NCI-H82 treated with DMSO at 0.1 percent for 48 hours (cell line): ENCODE measurements at regions not wholly inside any gene's neighbourhood (a gene's known extent, or its start where the extent isn't known, plus 50 kb on each side); places are given as distances from the start of the nearest gene placed in this dataset.

ENCODE experiments used
- DNase-seq: peaks from one replicate; lab custom pipeline; 2025; ENCODE audit not compliant: unreplicated experiment; lab: John Stamatoyannopoulos, UW

DNA sequence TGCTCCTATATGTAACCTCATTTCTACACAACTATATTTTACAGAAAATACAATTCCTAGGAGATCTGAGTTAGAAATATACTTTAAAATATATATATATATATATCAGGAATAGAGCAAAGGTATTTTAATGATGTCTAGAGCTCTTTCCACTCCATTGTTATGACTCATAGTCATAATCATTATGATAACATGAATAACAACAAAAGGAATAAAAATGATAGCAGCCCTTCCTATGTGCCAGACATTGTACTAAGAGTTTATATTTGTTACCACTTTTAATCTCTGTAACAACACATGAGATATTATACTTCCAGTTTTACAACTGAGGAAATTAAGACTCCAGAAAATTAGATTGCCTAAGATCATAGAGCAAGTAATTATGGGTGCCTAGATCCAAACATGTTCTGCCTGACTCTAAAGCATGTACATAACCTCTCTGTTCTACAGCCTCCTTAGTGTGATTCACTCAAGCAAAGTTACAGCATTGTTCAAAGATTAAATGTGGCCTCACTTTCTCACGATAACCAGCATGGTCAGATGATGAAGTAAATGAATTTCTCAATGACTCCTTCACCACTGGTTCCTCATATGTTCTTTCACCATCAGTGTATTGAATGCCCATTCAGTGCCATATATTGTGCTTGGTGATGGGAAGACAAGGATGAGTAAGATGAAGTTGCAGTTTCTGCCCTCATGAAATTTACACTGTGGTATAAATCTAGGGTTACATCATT, 452.1 kb downstream of the EFNA5 start:
- DNase-seq, result no peak

DNA sequence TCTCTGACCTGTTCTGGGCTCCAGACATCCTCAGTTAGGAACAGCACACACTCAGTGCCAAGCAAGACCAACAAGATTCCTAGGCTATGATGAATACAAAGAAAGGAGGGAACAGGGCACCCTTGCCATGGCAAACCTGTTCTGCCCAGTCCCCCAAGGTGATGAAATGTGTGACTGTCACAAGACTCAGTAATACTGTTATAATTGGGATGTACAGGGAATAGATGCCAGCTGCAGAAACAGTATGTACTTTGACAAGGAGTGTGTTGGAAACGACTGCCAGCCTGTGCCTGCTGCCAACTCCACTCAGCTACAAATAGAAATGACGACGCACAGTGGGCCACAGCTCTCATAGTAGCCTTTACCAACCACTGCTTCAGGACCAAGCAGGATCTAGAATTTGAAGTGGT, 453.0 kb downstream of the EFNA5 start:
- no peak for DNase-seq

DNA sequence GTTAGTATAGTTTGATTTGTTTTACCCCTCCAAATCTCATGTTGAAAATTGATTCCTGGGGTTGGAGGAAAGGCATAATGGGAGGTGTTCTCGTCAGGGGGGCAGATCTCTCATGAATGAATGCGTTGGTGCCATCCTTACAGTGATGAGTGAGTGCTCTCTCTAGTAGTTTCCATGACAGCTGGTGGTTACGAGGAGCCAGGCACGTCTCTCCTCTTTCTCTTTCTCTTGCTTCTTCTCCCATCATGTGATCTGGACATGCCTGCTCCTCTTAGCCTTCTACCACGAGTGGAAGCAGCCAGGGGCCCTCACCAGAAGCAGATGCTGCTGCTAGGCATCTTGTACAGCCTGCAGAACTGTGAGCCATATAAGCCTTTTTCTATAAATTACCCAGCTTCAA, 454.1 kb downstream of the EFNA5 start:
- DNase-seq, result no peak

DNA sequence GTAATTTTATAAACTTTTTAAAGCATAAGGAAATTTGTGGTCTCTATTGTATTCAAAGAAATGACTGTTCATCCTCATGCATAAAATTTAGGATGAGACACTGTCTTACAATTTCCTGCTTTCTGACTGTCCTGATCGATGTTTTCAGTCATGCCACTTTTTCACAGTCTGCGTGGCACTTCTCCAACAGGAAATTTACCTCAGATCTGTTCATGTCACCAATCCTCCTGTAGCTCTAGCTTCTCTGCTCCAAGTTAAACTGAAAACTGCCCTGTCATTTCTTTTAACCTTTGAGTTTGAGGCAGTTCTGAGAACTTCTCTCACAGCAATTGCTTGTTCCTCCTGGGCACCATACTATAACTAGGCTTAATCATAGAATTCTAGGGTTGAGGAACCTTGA, 455.1 kb downstream of the EFNA5 start:
- no peak for DNase-seq

DNA sequence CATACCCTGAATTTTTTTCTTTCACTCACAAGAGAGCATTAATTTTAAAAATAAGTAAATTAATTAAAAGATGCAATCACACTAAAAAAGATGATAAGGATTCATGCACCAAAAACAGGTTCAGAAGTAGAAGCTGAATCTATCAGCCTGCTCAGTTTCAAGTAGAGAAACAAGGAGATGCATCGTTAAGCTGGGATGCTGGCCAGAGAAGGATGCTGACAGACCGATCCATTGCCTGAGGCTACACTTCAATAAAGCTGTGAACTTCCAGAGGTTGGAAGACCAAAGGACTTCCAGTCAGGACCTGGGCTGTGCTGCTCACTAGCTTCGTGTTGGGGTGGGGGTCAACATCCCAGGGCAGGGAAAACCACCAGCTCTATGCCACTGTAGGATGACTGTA, 457.7 kb downstream of the EFNA5 start:
- DNase-seq, result no peak

DNA sequence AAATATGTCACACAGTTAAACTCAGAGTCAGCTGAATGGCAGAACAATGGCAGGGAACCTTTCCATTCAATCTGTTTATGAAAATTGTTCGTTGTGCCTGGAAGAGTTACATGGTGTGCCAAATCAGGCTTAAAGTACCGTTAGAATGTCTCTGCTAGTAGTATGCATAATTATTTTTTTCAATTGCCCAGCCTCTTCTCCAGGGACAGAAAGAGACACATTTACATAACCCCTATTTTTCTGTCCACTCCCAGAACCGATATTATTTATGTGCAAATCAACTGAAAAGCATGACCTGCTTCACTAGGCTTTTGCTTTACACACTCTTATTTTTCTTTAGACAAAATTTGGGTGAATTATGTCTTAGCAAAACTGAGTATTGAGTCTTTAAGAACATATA, 459.1 kb downstream of the EFNA5 start:
- DNase-seq, result no peak

DNA sequence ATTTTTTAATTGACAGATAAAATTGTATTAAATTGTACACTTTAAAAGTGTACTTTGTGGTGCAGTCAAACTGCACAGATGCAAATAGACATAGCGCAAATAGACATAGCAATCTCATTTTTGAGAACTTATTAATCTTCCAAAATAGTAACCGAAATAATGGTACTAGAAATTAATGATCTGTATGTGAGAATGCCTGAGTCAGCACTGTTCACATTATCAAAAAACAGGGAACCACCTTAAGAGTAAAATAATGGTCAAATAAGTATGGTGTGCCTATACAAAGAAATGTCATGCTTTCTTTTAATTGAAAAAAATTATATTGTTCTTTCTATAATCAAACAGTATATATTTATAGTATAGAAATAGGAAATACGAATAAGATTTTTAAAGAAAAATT, 461.9 kb downstream of the EFNA5 start:
- no peak for DNase-seq

DNA sequence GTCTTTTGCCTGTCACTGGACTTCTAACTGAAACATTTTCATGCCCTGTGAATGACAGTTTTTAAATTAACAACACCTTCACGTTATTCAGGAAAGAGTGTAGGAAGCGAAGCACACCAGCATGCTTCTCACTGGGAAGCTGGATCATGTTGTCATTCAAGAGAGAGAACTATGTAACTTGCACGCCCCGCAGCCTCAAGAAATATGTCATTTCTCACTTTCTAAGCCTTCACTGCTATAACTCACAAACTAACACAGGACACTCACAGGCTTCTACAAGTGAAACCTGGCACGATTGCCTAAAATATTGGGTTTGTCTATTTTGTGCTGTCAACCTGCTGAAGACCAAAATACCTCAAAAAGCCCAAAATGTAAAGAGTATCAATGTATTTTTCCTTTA, 466.3 kb downstream of the EFNA5 start:
- DNase-seq, result no peak

DNA sequence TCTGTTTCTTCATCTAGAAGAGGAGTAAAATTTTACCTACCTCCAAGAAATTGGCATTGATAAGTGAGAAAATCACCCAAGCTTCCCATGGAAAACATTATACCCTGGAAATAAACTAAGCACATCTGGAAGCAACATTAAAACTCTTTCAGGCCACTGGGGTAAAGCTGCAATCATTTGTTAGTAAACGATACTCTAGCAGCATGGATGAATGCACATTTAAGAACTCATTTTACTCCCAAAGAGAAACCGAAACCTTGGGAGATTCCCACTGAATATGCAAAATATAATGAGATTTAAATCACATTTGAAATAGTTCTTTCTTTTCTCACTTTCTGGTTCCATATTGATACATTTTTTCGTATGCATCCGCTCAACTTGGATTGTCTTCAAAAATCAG, 467.5 kb downstream of the EFNA5 start:
- no peak for DNase-seq

DNA sequence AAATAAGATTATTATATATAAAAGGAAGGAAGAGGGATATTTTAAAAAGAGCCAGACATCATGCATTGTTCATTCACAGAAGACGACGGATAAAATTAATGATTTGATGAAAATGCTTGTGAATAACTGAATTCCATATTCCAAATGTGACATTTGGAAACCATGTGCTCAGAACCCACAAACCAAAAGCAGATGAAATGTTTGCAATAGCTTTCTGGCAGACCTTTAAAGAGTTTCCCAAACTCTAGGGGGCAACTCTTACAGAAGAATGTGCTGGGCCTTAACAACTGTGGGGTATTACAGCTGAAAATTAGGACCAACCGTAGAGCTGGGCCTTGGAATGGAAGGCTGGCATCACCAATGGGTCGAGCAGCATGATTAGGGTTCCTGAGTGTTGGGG, 471.0 kb downstream of the EFNA5 start:
- DNase-seq, result no peak

DNA sequence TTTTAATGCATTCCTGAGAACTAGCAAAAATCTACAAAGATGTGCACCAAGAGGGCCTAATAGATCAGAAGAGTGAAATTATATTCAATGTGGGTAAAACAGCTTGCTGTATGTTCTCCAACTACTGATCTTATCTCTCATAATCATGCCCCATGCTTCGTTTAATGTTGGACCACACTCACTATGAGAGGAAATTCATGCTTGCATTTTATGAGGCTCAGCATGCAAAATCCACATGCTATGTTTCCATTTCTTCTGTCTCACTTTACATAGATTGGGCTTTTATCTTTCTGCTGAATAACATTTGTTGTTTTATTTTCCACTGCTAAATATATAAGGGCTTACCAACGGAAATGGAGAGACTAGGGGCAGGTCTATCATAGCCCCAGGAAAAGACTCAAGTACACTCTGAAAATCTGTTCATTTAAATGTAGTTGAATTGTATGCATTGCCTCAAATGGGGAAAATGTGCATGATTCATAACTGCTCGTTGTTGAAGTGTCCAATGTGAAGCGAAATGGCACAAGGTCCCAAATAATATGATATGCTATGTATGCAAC, 474.2 kb downstream of the EFNA5 start:
- no peak for DNase-seq

DNA sequence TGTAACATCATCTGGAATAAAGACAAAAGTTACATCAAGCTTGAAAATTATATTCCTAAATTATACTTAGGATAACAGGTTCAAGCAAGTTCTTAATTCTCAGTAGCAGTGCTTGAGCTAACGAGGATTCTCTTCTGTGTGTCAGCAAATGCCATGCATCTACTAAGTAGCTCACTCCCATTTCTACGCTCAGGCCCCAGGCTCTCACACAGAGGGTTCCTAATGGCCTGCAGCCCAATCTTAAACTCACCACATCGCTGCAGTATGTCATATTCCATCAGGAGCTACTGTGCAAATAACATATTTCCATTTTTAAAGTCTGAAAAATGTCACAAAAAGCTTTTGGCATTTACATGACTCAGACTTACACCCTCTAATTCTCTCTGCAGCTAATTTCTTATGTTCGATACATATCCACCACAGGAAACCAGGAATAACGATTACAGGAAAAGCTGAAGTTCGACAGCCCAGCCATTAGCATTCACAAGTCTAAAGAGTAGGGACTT, 474.8 kb downstream of the EFNA5 start:
- DNase-seq, result no peak

DNA sequence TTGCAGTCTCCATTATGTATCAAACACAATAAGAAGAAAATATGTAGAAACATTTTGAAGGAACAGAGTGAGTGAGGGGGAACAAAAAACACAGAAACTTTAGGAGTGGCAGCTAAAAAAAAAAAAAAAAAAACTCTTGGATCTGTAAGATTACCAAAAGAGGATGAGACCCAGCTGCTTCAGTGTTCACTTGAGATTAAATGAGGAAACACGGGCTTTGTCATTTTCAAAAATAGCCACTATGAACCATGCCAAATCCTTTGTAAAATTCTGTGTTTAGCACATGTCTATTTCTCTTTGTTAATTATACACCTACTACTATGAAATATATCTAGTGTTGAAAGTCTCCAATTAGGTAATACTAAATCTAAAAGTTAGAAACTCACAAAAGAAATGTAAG, 485.9 kb downstream of the EFNA5 start:
- DNase-seq, result no peak

DNA sequence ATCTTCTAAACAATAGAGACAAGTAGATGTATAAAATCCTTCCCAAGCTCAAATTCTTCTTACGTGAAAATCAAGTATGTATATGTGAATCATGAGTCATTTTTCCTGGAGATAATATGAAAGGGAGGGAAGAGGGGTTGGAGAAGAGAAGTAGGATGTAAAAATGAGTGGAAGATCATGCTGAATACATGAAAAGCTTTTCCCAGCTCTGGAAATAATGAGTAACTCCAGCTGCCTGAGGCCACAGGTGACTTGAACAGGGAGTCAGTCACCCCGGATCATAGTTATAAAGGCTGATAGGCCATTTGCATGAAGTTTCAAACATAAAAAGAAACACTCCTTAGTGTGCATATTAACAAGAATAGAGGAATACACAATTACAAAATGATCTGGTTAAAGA, 486.7 kb downstream of the EFNA5 start:
- no peak for DNase-seq

DNA sequence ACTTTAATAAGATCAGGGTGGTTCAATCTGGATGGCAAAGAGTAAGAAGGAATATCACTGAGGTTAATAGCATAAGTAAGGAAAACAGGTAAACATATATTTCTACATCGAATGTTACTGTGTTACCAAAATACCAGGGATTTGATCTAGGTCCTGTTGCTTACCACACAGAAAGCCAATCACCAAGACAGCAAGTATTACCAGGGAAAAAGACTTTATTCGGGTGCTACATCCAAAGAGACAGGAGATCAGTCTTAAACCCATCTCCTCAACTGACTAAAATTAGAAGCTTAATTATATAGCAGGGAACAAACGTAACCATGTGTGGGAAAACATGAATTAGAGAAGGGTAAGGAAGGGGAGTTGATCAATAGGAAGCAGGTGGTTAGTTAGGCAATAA, 500.1 kb downstream of the EFNA5 start:
- no peak for DNase-seq

DNA sequence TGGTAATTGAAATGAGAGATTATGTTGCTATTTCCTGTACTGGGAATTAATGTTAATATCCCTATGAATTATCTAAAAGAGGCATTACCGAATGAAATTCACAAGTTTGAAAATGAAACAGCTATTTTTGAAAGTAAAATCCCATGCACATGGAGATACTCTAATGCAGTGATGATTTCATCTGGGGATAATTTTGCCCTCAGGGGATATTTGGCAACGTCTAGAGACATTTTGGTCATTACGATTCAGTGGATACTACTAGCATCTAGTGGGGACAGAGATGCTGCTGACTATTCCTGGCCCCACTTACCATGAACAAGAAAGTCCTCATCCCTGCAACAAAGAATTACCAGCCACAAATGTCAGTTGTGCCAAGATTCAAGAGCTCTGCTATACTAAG, 500.9 kb downstream of the EFNA5 start:
- DNase-seq, result no peak

DNA sequence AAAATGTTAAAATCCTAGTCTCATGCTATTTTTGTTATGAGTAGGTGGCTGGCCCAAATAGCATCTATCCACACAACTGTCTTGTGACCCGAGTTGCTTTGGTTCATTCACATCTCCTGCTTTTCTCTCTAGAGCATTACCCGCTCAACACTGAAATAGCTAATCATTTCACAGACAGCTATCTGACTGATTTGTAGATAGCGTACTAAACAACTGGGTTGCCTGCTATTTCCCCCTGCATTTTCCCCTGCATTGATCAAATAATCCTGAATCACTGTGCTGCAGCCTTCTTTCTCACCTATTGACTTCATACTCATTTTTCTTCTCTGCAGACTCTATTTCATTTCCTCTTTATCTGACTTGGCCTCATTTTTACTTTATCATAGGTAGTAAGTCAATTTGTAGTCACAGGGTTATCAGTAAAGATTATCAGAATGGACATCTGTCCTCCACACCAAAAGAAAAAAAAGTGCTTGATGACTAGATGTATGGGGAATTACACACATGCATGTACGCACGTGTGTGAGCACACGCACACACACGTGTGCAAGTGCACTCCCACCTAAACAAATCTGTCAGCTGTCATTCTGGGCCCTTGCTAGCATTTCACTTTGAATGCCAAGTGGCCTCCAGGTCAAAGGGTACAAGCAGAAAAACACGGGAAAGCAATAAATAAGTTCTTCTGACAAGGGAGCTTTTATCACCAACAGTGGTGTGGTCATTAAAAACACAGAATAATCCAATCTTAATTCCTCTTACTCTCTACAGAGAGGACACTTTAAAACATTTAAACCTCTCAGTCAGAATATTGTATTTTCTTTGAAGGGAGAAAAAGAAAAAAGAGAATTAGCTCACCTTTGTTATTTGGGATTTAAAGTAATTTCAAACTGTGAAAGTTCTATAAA, 501.6 kb downstream of the EFNA5 start:
- no peak for DNase-seq

DNA sequence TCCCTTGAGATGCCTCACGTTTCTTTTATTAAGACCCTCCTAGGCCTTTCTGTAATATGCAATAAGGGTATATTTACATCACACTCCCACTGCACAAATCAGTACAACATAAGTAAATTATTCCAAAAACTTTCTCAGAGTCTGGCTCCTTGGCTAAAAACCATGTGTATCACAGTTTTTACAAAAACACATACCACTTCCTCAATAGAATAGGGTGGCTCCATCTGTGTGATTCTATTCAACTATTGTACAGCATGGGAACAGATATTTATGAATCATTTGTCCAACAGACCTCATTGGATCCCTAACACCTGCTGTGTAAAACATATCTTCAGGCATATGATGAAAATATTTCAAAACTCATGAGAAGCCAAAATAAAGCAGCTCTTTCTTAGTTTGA, 502.7 kb downstream of the EFNA5 start:
- no peak for DNase-seq

DNA sequence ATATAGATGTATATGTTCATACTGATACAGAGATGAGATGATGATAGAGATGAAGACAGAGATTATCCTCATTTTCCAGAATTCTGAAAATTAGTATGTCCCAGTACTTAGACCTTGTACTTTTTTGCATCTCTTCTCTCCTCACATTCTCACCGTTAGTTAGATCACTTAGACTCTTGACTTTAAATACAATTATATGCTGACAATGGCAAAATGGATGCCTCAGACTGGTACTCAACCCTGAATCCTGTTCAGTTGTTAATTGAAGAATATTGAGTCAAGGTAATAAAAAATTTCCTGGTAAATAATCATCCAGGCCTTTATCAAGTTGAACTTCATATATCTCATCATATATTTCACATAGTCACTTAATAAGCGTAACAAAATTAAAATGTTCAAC, 505.4 kb downstream of the EFNA5 start:
- no peak for DNase-seq

DNA sequence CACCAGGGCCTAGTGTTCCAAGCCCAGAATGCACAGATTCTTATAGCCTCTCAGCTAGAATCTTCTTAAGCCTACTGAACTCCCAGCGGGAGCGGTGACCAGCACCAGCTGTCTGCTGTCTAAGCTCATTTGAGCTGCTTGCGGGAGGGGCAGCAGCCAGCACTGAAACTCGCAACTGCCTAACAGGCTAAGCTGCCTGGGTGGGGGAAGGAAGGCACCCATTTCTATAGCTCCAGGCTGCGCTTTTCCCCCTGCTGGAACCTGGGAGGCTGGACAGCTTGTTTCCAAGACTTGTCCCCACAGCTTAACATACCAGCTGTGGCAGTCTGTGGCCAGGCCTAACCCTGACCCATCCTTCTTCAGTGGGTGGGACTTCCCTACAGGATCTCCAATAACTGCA, 512.9 kb downstream of the EFNA5 start:
- DNase-seq, result peak; percentile 89

DNA sequence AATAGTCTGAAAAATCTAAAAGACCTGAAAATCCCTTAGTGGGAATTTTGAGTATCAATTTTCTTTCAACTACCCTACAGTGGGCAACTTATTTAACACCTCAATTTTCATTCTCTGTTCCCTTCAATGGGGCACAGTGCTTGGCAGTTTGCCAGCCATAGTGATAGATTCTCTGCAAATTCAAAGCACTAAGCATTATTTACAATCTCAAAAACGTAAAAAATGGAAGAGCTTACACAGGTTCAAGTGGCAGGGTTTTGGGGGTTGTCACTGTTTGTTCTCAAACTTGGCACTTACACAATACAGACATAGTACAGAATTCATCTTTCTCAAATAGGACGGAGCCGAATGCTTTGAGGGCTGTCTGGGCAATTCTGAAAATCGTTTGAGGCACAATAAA, 515.0 kb downstream of the EFNA5 start:
- no peak for DNase-seq

DNA sequence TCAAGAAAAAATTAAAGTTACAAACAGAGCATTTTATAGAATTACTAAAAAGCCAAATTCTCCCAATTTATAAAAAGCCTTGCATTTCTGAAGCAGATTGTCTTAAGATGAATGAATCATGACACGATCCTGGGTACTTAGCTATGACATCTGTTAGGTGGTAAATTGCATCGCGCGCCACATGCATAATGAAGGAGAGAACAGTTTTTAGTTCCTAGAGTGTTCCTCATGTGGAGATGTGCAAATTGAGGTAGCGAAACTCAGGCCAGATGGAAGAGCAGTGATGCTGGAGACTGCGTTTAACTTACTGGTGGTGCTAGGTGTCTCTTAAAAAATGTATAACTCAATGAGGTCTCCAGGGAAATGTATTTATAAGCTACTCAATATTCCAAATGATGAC, 516.1 kb downstream of the EFNA5 start:
- no peak for DNase-seq
